ENCODE measurements at regions not wholly inside any gene's neighbourhood (a gene's known extent, or its start where the extent isn't known, plus 50 kb on each side); places are given as distances from the start of the nearest gene placed in this dataset.

DNA sequence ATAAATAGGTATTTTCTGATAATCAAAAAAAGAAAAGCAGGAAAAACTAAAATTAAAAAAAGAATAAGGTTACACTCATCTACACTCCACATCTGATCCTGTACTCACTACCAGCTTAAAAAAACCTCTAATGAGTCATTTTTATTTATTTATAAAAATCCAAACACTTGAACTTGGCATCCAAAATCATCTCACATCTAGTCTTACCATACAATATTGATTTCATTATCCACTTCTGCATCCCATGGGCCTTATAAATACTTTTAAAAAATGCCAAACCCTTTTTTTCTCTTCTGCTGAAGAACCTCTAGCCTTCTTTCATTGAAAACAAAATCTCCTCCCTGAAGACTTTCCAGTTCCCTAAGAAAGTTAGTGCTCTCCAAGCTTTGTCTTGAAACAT is 109.7 kb downstream of the TMTC3 start:
- ATAC-seq (ENCODE audit: low read depth in 2 of 2) (no peak), DNase-seq (no peak)
- Histone ChIP-seq H3K27me3 (ENCODE audit: control insufficient read depth, insufficient read depth, low read length) (no peaks in the 10 kb centered on the region), H3K4me1 (ENCODE audit: control insufficient read depth, insufficient read depth, low read length, poor library complexity, severe bottlenecking) (no peaks in the 10 kb centered on the region), H3K9me3 (ENCODE audit: control insufficient read depth in 2 of 2, low read length in 2 of 2) (no peaks in the 10 kb centered on the region), H3K36me3 (ENCODE audit: control insufficient read depth, insufficient read depth, low read length) (no peaks in the 10 kb centered on the region), H3K4me3 (ENCODE audit: low read depth, low read length) (no peak overlapping the region), H3K27ac (ENCODE audit: insufficient read depth, low read length, poor library complexity, severe bottlenecking) (no peak overlapping the region)
- Mint-ChIP-seq H3K27ac (no peak overlapping the region), H3K9me3 (peaks cover 0 to 3% (median 0%) of the 10 kb centered on the region in 7 donors), H3K4me3 (no peak overlapping the region), H3K36me3 (no peaks in the 10 kb centered on the region), H3K4me1 (no peaks in the 10 kb centered on the region), H3K27me3 (no peaks in the 10 kb centered on the region)

DNA sequence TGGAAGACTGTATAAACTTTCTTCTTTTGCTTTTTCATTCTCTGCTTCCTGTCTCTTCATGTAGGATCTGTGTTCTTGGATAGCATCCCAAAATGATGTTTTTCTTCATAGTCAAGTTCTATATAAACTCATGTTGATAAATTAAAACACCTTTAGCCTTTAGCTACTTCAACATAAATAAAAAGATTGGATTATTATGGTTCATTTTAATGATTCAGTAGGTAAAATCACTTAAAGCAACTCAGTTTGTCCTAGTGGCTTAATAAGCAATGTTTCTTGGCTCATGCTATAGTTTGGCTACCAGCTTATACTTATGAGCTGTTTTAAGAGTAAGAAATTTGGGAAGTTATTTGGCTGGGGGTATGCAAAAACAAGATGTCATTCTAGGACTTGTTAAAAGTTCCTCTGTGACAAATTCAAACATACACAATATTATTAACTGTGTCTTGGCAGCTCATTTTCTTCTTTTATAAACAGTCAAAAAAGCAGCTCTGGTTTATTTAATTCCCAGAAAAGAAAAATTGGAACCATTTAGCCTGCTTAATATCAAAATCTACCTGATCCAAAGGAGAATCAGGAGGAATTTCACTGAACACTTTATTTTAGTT is 111.4 kb downstream of the TMTC3 start:
- H3K36me3 ChIP-seq (ENCODE audit: control insufficient read depth, insufficient read depth, low read length) = no peaks in the 10 kb centered on the region
- Mint-ChIP-seq H3K4me1 (no peaks in the 10 kb centered on the region), H3K27me3 (no peaks in the 10 kb centered on the region), H3K27ac (no peak overlapping the region), H3K9me3 (peaks cover 0 to 5% (median 0%) of the 10 kb centered on the region in 7 donors), H3K36me3 (no peaks in the 10 kb centered on the region), H3K4me3 (no peak overlapping the region)
- H3K4me1 ChIP-seq (ENCODE audit: control insufficient read depth, insufficient read depth, low read length, poor library complexity, severe bottlenecking) = no peaks in the 10 kb centered on the region
- no peak for ATAC-seq (ENCODE audit: low read depth in 2 of 2)
- H3K4me3 ChIP-seq (ENCODE audit: low read depth, low read length) = no peak overlapping the region
- H3K27ac ChIP-seq (ENCODE audit: insufficient read depth, low read length, poor library complexity, severe bottlenecking) = no peak overlapping the region
- H3K9me3 ChIP-seq (ENCODE audit: control insufficient read depth in 2 of 2, low read length in 2 of 2) = no peaks in the 10 kb centered on the region
- DNase-seq = no peak
- H3K27me3 ChIP-seq (ENCODE audit: control insufficient read depth, insufficient read depth, low read length) = no peaks in the 10 kb centered on the region

DNA sequence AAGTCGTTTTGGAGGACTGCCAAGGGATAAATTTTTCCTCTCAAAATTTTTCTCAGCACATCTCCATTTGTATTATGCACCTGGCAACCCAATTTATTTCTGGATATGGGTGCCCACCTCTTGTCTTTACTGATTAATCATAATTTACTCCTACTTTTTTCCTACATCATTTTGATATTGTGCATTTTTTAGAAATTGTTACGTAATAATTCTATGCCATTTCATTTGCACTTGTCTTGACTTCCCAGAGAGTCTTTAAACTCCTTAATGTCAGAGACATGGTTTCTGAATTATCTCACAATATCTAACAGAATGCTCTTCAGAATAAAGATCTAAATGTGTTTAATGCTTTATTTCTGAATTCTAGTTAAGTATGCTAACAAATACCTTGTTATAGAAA is 113.1 kb downstream of the TMTC3 start:
- ATAC-seq (ENCODE audit: low read depth in 2 of 2) = no peak
- H3K27ac ChIP-seq (ENCODE audit: insufficient read depth, low read length, poor library complexity, severe bottlenecking) = no peak overlapping the region
- Mint-ChIP-seq H3K36me3 (no peaks in the 10 kb centered on the region), H3K27ac (no peak overlapping the region), H3K4me1 (no peaks in the 10 kb centered on the region), H3K27me3 (no peaks in the 10 kb centered on the region), H3K4me3 (no peak overlapping the region), H3K9me3 (peaks cover 0 to 7% (median 0%) of the 10 kb centered on the region in 7 donors)
- no peaks in the 10 kb centered on the region for H3K27me3 ChIP-seq (ENCODE audit: control insufficient read depth, insufficient read depth, low read length)
- H3K4me1 ChIP-seq (ENCODE audit: control insufficient read depth, insufficient read depth, low read length, poor library complexity, severe bottlenecking) = no peaks in the 10 kb centered on the region
- no peaks in the 10 kb centered on the region for H3K9me3 ChIP-seq (ENCODE audit: control insufficient read depth in 2 of 2, low read length in 2 of 2)
- DNase-seq = no peak
- no peak overlapping the region for H3K4me3 ChIP-seq (ENCODE audit: low read depth, low read length)
- no peaks in the 10 kb centered on the region for H3K36me3 ChIP-seq (ENCODE audit: control insufficient read depth, insufficient read depth, low read length)

DNA sequence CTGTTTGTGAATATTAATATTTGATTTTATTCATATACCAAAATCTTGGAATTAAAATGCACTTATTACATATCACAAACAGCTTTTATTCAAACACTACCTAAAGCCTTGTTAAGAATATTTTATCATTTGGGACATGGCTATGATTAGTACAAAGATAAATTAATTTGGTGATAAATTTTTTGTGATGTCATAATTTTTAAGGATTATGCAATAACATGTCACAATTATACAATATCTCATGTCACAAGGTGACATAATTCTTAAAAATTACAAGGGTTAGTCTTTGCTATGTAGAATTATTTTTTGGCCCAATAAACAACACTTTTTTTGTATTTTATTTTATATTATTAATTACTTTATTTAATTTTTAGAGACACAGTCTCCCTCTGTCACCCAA is 113.7 kb downstream of the TMTC3 start:
- no peaks in the 10 kb centered on the region for H3K36me3 ChIP-seq (ENCODE audit: control insufficient read depth, insufficient read depth, low read length)
- H3K27ac Mint-ChIP-seq = no peak overlapping the region
- no peak overlapping the region for H3K27ac ChIP-seq (ENCODE audit: insufficient read depth, low read length, poor library complexity, severe bottlenecking)
- H3K4me1 Mint-ChIP-seq = no peaks in the 10 kb centered on the region
- no peaks in the 10 kb centered on the region for H3K27me3 Mint-ChIP-seq
- DNase-seq (no peak), ATAC-seq (ENCODE audit: low read depth in 2 of 2) (no peak)
- no peak overlapping the region for H3K4me3 ChIP-seq (ENCODE audit: low read depth, low read length)
- no peaks in the 10 kb centered on the region for H3K9me3 ChIP-seq (ENCODE audit: control insufficient read depth in 2 of 2, low read length in 2 of 2)
- no peaks in the 10 kb centered on the region for H3K4me1 ChIP-seq (ENCODE audit: control insufficient read depth, insufficient read depth, low read length, poor library complexity, severe bottlenecking)
- peaks cover 0 to 7% (median 0%) of the 10 kb centered on the region in 7 donors for H3K9me3 Mint-ChIP-seq
- H3K4me3 Mint-ChIP-seq = no peak overlapping the region
- H3K27me3 ChIP-seq (ENCODE audit: control insufficient read depth, insufficient read depth, low read length) = no peaks in the 10 kb centered on the region
- H3K36me3 Mint-ChIP-seq = no peaks in the 10 kb centered on the region

DNA sequence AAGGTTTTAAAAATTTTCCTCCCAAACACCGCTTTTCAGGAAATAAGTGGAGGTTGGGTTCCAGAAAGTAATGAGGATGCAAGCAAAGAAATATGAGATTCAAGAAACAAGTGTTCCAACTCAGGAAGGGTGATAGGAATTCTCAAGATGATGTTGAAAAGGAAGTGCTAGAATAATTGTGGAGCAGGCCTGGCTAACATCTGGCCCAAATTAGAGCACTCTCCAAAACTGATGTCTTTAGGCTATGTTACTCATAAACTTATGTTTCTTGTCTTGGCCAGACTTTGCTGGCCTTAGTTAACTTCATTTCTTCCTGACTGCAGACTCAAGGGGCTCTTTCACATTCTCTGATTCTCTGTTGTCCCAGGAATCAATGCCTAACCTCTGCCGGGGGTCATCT is 116.3 kb downstream of the TMTC3 start:
- no peak overlapping the region for H3K27ac ChIP-seq (ENCODE audit: insufficient read depth, low read length, poor library complexity, severe bottlenecking)
- H3K27me3 Mint-ChIP-seq = no peaks in the 10 kb centered on the region

DNA sequence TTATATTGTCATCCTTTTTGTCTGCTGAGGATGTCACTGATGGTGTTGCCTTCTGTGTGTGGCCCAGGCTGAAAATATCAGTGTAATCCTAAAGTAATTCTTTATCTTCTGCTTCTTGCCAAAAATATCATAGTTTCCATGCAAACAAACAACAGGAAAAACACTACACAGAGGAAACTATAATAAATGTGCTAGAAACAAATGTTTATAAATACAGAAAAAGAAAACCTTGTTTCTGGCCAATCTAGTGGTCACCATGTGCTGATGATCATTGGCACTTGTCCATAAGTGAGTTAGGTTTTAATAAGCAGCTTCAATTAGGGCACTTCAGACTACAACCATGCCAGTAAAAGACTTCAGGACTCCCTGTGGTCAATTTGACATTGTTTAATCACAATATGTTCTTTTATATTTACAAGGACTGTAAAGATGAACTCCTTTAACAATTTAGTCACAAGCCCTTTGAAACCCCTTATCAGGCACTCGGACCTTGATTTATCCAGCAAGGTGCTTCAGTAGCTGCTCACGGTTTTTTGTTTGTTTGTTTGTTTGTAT is 124.8 kb downstream of the TMTC3 start:
- Mint-ChIP-seq H3K27me3 (no peaks in the 10 kb centered on the region), H3K4me3 (no peak overlapping the region), H3K9me3 (no peaks in the 10 kb centered on the region), H3K27ac (no peak overlapping the region), H3K36me3 (no peaks in the 10 kb centered on the region), H3K4me1 (no peaks in the 10 kb centered on the region)
- DNase-seq (no peak), ATAC-seq (ENCODE audit: low read depth in 2 of 2) (no peak)
- Histone ChIP-seq H3K27me3 (ENCODE audit: control insufficient read depth, insufficient read depth, low read length) (no peaks in the 10 kb centered on the region), H3K27ac (ENCODE audit: insufficient read depth, low read length, poor library complexity, severe bottlenecking) (no peak overlapping the region), H3K4me3 (ENCODE audit: low read depth, low read length) (no peak overlapping the region), H3K36me3 (ENCODE audit: control insufficient read depth, insufficient read depth, low read length) (no peaks in the 10 kb centered on the region), H3K9me3 (ENCODE audit: control insufficient read depth in 2 of 2, low read length in 2 of 2) (no peaks in the 10 kb centered on the region), H3K4me1 (ENCODE audit: control insufficient read depth, insufficient read depth, low read length, poor library complexity, severe bottlenecking) (no peaks in the 10 kb centered on the region)

More for the DNA sequence above, 116.3 kb downstream of the TMTC3 start:
- Histone ChIP-seq H3K27me3 (ENCODE audit: control insufficient read depth, insufficient read depth, low read length) (no peaks in the 10 kb centered on the region), H3K9me3 (ENCODE audit: control insufficient read depth in 2 of 2, low read length in 2 of 2) (no peaks in the 10 kb centered on the region), H3K4me1 (ENCODE audit: control insufficient read depth, insufficient read depth, low read length, poor library complexity, severe bottlenecking) (no peaks in the 10 kb centered on the region), H3K4me3 (ENCODE audit: low read depth, low read length) (no peak overlapping the region), H3K36me3 (ENCODE audit: control insufficient read depth, insufficient read depth, low read length) (no peaks in the 10 kb centered on the region)
- Mint-ChIP-seq H3K4me1 (no peaks in the 10 kb centered on the region), H3K36me3 (no peaks in the 10 kb centered on the region), H3K4me3 (no peak overlapping the region), H3K27ac (no peak overlapping the region), H3K9me3 (peaks cover 0 to 3% (median 0%) of the 10 kb centered on the region in 7 donors)
- no peak for ATAC-seq (ENCODE audit: low read depth in 2 of 2)
- no peak for DNase-seq

DNA sequence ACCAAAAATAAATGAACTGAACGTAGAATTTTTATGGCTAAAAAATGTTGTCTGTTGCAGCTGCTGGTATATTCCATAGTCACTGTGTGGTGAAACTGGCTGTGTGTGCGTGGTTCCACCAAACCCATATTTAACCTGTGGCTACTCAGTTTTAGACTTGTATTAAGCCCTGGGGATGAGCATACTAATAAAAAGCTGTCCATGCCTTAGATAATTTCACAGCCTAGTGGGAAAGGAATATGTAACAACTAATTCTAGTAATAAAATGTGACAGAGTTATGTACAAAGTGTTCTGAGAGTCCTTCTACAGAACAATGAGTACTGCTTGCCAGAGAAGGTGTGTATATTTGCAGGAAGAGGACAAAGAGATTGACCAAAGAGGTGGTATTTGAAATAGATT is 125.5 kb downstream of the TMTC3 start:
- no peak overlapping the region for H3K4me3 Mint-ChIP-seq

DNA sequence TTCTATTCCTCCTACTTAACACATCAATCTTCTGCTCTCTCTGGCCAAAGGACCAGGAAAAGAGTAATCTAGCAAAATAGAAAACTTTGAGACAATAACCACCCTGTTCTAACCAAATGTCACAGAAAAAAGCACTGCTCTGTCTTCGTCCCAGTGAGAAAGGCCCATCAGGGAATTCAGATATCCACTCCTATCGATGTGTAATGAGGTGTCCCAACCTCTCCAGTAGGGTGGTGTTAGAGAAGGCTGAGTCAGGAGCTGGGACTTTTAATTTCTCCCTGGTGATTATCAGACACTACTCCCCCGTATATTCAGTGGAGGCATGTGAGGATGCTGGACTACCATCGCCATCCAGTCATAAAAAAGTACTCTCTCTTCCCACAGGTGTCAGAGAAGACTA is 130.3 kb downstream of the TMTC3 start:
- no peaks in the 10 kb centered on the region for H3K36me3 ChIP-seq (ENCODE audit: control insufficient read depth, insufficient read depth, low read length)
- H3K4me1 ChIP-seq (ENCODE audit: control insufficient read depth, insufficient read depth, low read length, poor library complexity, severe bottlenecking) = no peaks in the 10 kb centered on the region
- H3K9me3 ChIP-seq (ENCODE audit: control insufficient read depth in 2 of 2, low read length in 2 of 2) = no peaks in the 10 kb centered on the region
- no peak overlapping the region for H3K4me3 ChIP-seq (ENCODE audit: low read depth, low read length)
- no peak for ATAC-seq (ENCODE audit: low read depth in 2 of 2)
- no peaks in the 10 kb centered on the region for H3K27me3 ChIP-seq (ENCODE audit: control insufficient read depth, insufficient read depth, low read length)
- H3K27ac ChIP-seq (ENCODE audit: insufficient read depth, low read length, poor library complexity, severe bottlenecking) = no peak overlapping the region
- H3K36me3 Mint-ChIP-seq = no peaks in the 10 kb centered on the region
- H3K4me1 Mint-ChIP-seq = no peaks in the 10 kb centered on the region
- H3K27me3 Mint-ChIP-seq = no peaks in the 10 kb centered on the region
- no peak overlapping the region for H3K27ac Mint-ChIP-seq
- DNase-seq = no peak
- H3K4me3 Mint-ChIP-seq = no peak overlapping the region
- H3K9me3 Mint-ChIP-seq = peaks cover 0 to 4% (median 0%) of the 10 kb centered on the region in 7 donors

More for the DNA sequence above, 125.5 kb downstream of the TMTC3 start:
- Histone ChIP-seq H3K27me3 (ENCODE audit: control insufficient read depth, insufficient read depth, low read length) (no peaks in the 10 kb centered on the region), H3K27ac (ENCODE audit: insufficient read depth, low read length, poor library complexity, severe bottlenecking) (no peak overlapping the region), H3K9me3 (ENCODE audit: control insufficient read depth in 2 of 2, low read length in 2 of 2) (no peaks in the 10 kb centered on the region), H3K4me1 (ENCODE audit: control insufficient read depth, insufficient read depth, low read length, poor library complexity, severe bottlenecking) (no peaks in the 10 kb centered on the region), H3K36me3 (ENCODE audit: control insufficient read depth, insufficient read depth, low read length) (no peaks in the 10 kb centered on the region), H3K4me3 (ENCODE audit: low read depth, low read length) (no peak overlapping the region)
- DNase-seq (no peak), ATAC-seq (ENCODE audit: low read depth in 2 of 2) (no peak)
- Mint-ChIP-seq H3K36me3 (no peaks in the 10 kb centered on the region), H3K4me1 (no peaks in the 10 kb centered on the region), H3K27ac (no peak overlapping the region), H3K9me3 (peaks cover 0 to 1% (median 0%) of the 10 kb centered on the region in 7 donors), H3K27me3 (no peaks in the 10 kb centered on the region)
